Lower lobe of right lung (tissue), 2 donors: ENCODE measurements at regions not wholly inside any gene's neighbourhood (a gene's known extent, or its start where the extent isn't known, plus 50 kb on each side); places are given as distances from the start of the nearest gene placed in this dataset.

Experiments
- ATAC-seq, 2 donors: fragments of 200-7000 bp; cut with Tn5 transposase; one replicate each; pipeline ENCODE4 v1.9.1; 2020 to 2022; ENCODE audit warnings: mild to moderate bottlenecking in 2 of 2, moderate library complexity in 2 of 2
- DNase-seq: peaks from one replicate; pipeline ENCODE4 v3.0.0-alpha.2; 2020
- H3K27ac ChIP-seq: fragments of 200-600 bp; one replicate; pipeline ENCODE4 v1.8.0; 2022
- H3K27me3 ChIP-seq: fragments of 200-600 bp; one replicate; pipeline ENCODE4 v1.8.0; 2022; ENCODE audit warnings: low read depth
- H3K36me3 ChIP-seq: fragments of 200-600 bp; one replicate; pipeline ENCODE4 v1.8.0; 2022; ENCODE audit warnings: mild to moderate bottlenecking
- H3K4me1 ChIP-seq: fragments of 200-600 bp; one replicate; pipeline ENCODE4 v1.8.0; 2022
- H3K4me3 ChIP-seq: fragments of 200-600 bp; one replicate; pipeline ENCODE4 v1.8.0; 2022; ENCODE audit warnings: mild to moderate bottlenecking
- H3K9me3 ChIP-seq: fragments of 200-600 bp; one replicate; pipeline ENCODE4 v1.8.0; 2022
- CTCF ChIP-seq: fragments of 200-600 bp; IDR thresholded peaks from one replicate; pipeline ENCODE4 v1.8.0; 2022; ENCODE audit warnings: antibody characterized with exemption, mild to moderate bottlenecking
- intact Hi-C: fragments of 100-400 bp; cut with DNase I; formaldehyde crosslinking; loops from one replicate; pipeline ENCODE4 v1.11.0; 2022
- donor health status: DM: no; HTN: yes; CAD: no; lungs with severe emphysema.

- Histone ChIP-seq H3K4me3 (no peak overlapping the region), H3K27ac (peak overlapping the region; percentile 59), H3K4me1 (peaks cover 98% of the 10 kb centered on the region), H3K27me3 (no peaks in the 10 kb centered on the region), H3K9me3 (no peaks in the 10 kb centered on the region), H3K36me3 (no peaks in the 10 kb centered on the region)
- TF ChIP-seq CTCF: no peak
- ATAC-seq (peak in 1 of 2 donors; percentile 26), DNase-seq (no peak)
- intact Hi-C loops: no loop called here
Measured at GRCh38 chr17:77441130-77441920, 300.6 kb downstream of the SEC14L1 start.

- intact Hi-C loops: no loop called here
- no peak for ATAC-seq
- no peak for TF ChIP-seq CTCF
- H3K27ac ChIP-seq: peak overlapping the region; percentile 59
- DNase-seq: no peak
- H3K27me3 ChIP-seq: no peaks in the 10 kb centered on the region
- H3K4me1 ChIP-seq: peaks cover 98% of the 10 kb centered on the region
- no peak overlapping the region for H3K4me3 ChIP-seq
- no peaks in the 10 kb centered on the region for H3K9me3 ChIP-seq
- no peaks in the 10 kb centered on the region for H3K36me3 ChIP-seq
Measured at GRCh38 chr17:77441940-77442339, 301.2 kb downstream of the SEC14L1 start.

- no peaks in the 10 kb centered on the region for H3K9me3 ChIP-seq
- peak overlapping the region; percentile 81 for H3K27ac ChIP-seq
- H3K4me3 ChIP-seq: no peak overlapping the region
- no peak for TF ChIP-seq CTCF
- H3K4me1 ChIP-seq: peaks cover 91% of the 10 kb centered on the region
- ATAC-seq (no peak), DNase-seq (no peak)
- no peaks in the 10 kb centered on the region for H3K27me3 ChIP-seq
- no peaks in the 10 kb centered on the region for H3K36me3 ChIP-seq
- intact Hi-C loops: no loop called here
Measured at GRCh38 chr17:77442976-77443747, 302.4 kb downstream of the SEC14L1 start.

GRCh38 chr17:77443748-77444260 is 303.0 kb downstream of the SEC14L1 start:
- no peak for TF ChIP-seq CTCF
- Histone ChIP-seq H3K4me3 (no peak overlapping the region), H3K27me3 (no peaks in the 10 kb centered on the region), H3K4me1 (peaks cover 84% of the 10 kb centered on the region), H3K27ac (peak overlapping the region; percentile 81), H3K36me3 (no peaks in the 10 kb centered on the region), H3K9me3 (no peaks in the 10 kb centered on the region)
- ATAC-seq (no peak), DNase-seq (no peak)
- intact Hi-C loops: no loop called here

DNA sequence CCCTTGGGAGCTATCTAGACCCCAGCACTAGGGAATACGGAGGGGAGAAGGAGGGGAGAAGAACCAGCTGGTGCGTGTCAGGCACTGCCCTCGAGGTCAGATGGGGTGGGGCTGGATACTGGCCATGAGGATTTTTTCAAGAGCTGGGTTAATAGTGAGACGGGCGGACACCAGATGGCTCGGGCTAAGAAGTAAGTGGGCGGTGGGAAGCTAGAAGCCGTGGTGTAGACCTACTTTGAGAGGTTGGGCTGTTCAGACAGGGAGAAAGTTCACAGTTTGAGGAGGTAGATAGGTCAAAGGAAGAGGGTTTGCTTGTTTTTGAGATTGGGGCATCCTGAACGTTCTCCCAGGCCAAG is 303.8 kb downstream of the SEC14L1 start:
- no peaks in the 10 kb centered on the region for H3K36me3 ChIP-seq
- H3K27me3 ChIP-seq: no peaks in the 10 kb centered on the region
- ATAC-seq (peak; percentile 23 to 49), DNase-seq (no peak)
- intact Hi-C loops: no loop called here
- peak overlapping the region; percentile 81 for H3K27ac ChIP-seq
- no peaks in the 10 kb centered on the region for H3K9me3 ChIP-seq
- no peak overlapping the region for H3K4me3 ChIP-seq
- no peak for TF ChIP-seq CTCF
- H3K4me1 ChIP-seq: peaks cover 81% of the 10 kb centered on the region
